Fibroblast of mammary gland (primary cell): ENCODE measurements at regions not wholly inside any gene's neighbourhood (a gene's known extent, or its start where the extent isn't known, plus 50 kb on each side); places are given as distances from the start of the nearest gene placed in this dataset.
A peak's percentile ranks its signal among the peaks of the same experiment; 100 is the strongest.

Source experiments
- DNase-seq: peaks from one replicate; pipeline ENCODE4 v3.0.0-alpha.2; 2010; ENCODE audit warnings: low read depth
- H3K4me3 ChIP-seq: 2 replicates; pipeline ENCODE4 v1.5.1; 2011; ENCODE audit warnings: low read depth, mild to moderate bottlenecking, low read length, moderate library complexity; ENCODE audit not compliant: control insufficient read depth
- TF ChIP-seq, protein P1 (sequence below): conservative IDR thresholded peaks from 2 replicates; pipeline ENCODE4 v1.5.1; 2011; ENCODE audit warnings: low read depth, low read length, inconsistent platforms; ENCODE audit not compliant: control insufficient read depth, insufficient read depth

DNA sequence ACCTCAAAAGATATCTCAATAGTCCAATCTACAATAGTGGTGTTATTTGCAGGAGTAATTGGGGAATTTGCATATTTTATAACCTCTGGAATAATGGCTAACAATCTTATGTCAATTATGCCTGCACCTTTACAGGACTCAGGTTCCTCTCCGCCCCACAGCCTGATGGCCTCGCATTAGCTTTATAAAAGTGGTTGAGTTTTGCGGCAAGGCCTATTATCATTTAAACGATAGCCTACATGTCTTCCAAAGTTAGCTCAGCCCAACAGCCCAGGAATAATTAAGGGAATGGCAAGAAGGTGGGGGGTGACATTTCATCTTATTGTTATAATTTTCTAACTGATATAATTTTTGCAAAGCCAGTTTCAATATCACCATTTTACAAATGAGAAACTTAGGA lies 97.3 kb downstream of the RTP4 start:
- TF ChIP-seq, protein P1, sequence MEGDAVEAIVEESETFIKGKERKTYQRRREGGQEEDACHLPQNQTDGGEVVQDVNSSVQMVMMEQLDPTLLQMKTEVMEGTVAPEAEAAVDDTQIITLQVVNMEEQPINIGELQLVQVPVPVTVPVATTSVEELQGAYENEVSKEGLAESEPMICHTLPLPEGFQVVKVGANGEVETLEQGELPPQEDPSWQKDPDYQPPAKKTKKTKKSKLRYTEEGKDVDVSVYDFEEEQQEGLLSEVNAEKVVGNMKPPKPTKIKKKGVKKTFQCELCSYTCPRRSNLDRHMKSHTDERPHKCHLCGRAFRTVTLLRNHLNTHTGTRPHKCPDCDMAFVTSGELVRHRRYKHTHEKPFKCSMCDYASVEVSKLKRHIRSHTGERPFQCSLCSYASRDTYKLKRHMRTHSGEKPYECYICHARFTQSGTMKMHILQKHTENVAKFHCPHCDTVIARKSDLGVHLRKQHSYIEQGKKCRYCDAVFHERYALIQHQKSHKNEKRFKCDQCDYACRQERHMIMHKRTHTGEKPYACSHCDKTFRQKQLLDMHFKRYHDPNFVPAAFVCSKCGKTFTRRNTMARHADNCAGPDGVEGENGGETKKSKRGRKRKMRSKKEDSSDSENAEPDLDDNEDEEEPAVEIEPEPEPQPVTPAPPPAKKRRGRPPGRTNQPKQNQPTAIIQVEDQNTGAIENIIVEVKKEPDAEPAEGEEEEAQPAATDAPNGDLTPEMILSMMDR, result no peak
- no peak overlapping the region for H3K4me3 ChIP-seq
- no peak for DNase-seq

DNA sequence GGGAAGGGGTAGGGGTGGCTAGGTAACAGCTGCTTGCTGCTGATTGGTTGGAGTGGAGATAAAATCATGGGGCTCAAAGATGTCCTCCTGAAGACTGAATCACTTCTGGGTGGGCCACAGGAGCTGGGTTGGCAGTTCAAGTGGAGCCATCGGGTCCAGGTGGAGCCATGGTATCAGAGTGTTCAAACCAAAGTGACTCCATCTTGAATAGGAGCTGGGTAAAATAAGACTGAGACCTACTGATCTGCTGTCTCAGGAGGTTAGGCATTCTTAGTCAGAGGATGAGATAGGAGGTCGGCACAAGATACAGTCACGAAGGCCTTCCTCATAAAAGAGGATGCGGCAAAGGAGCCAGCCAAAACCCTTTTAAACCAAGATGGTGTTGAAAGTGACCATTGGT lies 96.5 kb downstream of the RTP4 start:
- TF ChIP-seq, protein P1, result no peak
- H3K4me3 ChIP-seq, result no peak overlapping the region
- no peak for DNase-seq

DNA sequence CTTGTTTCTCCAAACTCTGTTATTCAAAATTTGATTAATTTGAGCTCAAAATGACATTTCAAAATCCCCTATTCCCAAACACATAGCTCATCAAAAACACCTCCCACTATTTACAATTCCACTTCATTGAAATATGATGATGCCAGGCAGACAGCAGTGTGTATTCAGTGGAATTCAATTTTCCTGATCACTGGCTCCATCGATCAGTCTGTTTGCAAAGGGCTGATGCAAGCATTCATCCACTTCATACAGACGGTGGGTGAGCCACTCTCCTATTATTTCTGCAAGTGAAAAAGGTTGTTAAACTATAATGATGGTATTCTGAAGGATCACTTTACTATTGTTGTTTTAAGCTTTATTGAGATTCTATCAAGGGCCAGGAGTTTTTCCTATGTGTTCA lies 90.7 kb downstream of the RTP4 start:
- no peak for DNase-seq
- no peak overlapping the region for H3K4me3 ChIP-seq
- TF ChIP-seq, protein P1, result no peak

DNA sequence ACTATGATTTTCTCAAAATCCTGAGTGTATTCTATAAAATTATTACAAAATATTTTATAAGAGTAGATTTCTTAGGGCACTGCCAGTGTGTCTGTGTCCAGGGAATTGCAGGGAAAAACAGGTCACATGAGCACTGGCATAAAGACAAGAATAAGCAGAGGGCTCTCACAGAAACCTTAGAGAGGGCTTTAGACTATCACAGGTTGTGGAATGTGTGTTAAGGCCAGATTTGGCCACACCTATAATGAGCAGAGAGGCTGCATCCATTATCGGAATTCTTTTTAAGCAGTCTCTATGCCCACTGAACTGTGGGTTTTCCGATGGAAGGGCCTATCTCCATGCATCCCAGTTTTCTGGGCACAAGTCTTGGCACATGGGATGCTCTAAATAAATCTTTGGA lies 90.2 kb downstream of the RTP4 start:
- DNase-seq, result no peak
- no peak overlapping the region for H3K4me3 ChIP-seq
- TF ChIP-seq, protein P1, result no peak

DNA sequence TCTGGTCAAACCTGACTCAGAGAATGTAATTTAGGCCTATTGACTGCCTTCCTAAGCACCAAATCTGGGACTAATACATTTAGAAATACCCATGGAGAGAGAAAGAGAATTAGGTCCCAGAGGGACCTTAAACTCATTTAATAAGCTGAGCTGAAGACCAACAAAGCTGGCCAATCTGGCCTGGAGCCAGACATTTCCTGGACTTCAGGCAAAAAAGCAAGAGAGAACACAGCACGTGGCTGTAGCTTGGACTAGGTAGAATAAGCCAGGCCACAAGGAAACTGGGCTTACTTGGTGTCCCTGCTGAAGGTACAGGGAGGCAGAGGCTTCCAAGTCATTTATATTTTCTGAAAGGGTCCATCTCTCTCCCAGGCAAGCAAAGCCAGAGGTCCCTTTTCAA lies 88.1 kb downstream of the RTP4 start:
- TF ChIP-seq, protein P1, result no peak
- H3K4me3 ChIP-seq, result no peak overlapping the region
- DNase-seq, result peak; percentile 65

DNA sequence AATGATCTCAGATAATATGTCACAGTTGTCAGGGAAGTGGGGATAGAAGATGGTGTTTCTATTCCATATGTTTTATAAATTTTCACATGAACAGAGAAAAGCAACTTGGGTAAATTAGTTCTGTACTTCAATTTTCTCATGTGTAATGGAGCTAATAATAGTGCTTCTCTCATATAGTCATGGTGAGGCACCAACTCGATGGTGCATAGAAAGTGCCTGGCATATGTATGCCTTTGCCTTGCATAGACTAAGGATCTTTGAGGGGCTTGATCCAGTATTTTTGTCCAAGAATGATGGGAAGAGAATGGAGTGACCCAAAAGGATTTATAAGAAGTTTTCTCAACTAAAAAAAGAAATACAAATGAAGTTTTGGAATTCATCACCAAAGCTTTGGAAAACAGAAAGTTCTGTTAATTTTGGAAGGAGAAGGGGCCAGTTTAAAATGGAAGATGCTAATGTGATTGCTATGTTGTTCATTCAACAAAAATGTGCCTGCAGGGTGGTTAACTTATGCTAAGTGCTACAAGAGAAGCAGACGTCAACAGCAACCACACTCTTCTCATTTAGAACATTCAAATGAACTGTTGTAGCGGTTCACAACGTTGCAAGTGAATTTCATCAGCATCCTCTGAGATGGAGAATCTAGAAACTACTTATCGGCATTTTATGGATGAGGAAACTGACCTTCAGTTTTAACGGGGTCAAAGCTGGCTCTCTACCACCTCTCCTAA lies 86.1 kb downstream of the RTP4 start:
- DNase-seq, result no peak
- no peak overlapping the region for H3K4me3 ChIP-seq
- TF ChIP-seq, protein P1, result no peak
